ENCODE measurements at regions not wholly inside any gene's neighbourhood (a gene's known extent, or its start where the extent isn't known, plus 50 kb on each side); places are given as distances from the start of the nearest gene placed in this dataset.

DNA sequence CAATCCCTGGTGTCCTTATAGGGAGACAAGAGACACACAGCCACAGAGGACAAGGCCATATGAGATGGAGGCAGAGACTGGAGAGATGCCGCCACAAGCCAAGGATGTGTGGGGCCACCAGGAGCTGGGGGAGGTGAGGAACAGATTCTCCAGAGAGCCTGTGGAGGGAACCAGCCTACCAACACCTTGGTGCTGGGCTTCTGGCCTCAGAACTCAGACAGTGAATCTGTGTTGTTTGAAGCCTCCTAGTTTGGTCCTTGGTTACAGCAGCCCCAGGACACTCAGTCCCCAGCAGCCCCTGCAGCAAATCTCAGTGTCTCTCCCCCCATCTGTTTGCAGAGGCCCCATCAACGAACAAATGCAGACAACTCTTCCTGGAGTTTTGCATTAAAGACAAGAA is 73.2 kb upstream of the BHLHE23 start:
- H3K4me3 ChIP-seq, result no peak overlapping the region
- H3K27ac ChIP-seq, result no peak overlapping the region

DNA sequence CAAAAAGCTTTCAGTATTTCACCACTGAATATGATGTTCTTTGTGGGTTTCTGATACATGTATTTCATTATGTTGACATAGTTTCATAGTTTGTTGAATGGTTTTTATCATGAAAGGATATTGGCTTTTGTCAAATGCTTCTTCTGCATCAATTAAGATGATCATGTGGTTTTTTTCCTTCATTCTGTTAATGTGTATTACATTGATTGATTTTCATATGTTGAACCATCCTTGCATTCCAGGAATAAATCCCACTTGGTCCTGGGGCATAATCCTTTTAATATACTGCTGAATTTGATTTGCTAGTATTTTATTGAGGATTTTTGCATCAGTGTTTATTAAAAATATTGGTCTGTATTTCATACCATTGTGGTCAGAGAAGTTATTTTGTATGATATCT is 70.9 kb upstream of the BHLHE23 start:
- no peak overlapping the region for H3K27ac ChIP-seq
- H3K4me3 ChIP-seq, result no peak overlapping the region

DNA sequence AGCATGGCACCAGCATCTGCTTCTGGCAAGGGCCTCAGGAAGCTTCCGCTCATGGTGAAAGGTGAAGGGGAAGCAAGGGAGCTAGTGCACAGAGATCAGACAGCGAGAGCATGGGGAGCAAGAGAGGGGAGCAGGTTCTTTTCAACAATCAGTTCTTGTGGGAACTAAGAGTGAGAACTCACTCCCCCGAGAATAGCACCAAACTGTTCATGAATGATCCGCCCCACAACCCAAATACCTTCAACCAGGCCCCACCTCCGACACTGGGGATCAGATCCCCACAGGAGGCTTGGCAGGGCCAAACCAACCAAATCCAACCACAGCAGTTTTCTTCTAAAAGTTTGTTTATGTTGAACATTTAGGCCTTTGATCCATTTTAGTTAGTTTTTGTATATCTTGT is 69.7 kb upstream of the BHLHE23 start:
- Histone ChIP-seq H3K27ac (no peak overlapping the region), H3K4me3 (no peak overlapping the region)

DNA sequence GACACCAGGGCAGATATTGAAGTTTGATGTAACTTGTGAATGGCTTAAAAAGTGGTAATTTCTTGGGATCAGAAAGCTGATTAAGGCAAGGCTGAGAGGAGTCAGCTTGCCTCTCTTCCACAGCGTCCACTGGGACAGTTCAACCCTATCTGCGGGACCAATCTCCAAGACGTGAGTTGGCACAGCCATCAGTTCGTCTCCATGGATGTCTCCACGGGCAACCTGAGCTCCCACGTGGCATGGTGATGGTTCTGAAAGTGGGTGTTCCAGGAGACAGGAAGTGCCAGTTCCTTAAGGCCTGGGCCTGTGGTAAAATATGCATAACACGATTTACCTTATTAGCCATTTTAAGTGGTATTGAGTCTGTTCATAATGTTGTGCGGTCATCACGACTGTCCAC is 67.9 kb upstream of the BHLHE23 start:
- Histone ChIP-seq H3K4me3 (no peak overlapping the region), H3K27ac (no peak overlapping the region)

DNA sequence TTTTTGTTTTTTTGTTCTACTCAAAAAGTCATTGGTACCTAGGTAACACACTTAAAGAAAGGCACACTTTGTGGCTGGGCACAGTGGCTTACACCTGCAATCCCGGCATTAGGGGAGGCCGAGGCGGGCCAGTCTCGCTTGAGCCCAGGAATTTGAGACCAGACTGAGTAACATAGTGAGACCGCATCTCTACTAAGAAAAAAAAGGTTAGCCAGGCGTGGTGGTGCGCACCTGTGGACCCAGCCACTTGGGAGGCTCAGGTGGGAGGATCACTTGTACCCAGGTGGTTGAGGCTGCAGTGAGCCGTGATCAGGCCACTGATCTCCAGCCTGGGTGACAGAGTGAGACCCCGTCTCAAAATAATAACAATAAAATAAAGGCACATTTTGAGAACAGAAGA is 67.4 kb upstream of the BHLHE23 start:
- H3K4me3 ChIP-seq, result no peak overlapping the region
- no peak overlapping the region for H3K27ac ChIP-seq

DNA sequence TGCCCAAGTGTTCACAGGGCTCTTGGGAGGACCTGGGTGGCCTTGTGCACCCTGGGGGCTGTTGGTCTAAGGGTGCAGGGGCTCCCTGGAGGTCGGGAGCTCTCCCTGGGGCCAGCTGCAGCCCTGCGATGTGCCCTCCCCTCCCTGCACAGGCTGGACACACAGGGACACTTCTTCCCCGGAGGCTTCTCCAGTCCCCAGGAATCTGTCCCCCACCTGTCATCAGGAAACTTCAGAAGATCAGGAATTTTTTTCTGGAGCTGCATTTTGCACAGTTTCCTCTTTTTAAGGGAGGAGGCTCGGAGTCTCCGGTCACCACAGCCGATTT is 66.9 kb upstream of the BHLHE23 start:
- Histone ChIP-seq H3K27ac (no peak overlapping the region), H3K4me3 (no peak overlapping the region)

DNA sequence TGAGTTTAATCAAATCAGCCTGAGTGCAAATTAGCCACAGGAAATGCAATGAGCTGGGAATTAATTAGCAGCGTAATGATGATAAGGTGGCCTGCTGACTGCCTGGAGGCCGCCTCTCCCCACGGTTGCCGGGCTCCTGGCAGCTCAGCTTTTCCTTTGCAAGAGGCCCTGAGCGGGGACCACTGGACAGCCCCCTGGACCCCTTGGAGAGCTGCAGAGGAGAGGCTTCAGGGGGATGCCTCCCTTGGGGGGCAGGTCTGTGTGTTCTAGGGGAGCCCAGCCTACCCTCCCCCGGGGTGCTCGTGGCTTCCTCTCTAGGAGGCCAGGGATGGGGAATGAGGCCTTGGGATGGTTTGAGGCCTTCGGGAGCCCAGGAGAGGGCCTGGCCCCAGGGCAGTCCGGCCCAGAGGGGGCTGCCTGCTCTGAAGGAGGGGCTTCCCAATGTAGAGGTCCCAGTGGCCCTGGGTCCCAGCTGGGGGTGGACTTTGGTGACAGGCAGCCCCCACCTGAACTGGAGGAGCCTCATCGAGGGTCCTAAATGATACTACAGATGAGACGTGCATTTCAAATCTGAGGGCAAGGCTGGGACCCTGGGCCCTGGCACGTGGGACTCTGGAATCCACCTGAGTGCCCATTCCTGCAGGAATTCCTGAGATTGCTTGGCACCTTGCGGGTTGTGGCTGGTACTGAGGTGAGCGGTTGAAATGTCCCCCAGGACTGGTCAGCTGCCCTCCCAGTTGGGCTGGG is 66.4 kb upstream of the BHLHE23 start:
- H3K27ac ChIP-seq, result no peak overlapping the region
- no peak overlapping the region for H3K4me3 ChIP-seq

DNA sequence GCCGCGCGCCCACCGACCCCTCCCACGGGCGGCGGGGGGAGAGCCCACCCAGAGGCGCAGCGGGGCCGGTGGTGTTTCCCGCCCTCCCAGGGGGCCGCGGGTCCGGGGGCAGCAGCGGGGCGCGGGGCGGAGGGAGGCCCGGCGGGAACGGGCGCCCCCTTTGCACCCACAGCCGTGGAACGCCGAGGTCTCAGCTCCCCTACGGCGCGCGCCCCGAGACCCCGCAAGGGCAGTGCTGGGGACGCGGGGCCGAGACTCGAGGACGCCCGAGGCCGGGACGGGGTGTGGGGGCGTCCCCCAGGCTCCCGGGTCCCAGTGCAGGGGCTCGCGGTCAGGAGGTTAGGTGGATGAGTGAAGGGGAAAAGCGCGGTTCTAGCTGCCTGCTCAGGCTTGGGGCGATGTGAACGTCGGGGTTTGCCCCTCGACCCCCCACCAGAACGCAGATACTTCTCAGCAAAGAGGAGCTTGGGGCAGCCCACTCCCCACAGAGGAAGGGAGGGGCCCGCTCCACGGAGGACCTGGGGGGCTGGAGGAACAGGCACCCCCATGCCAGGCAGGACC is 65.5 kb upstream of the BHLHE23 start:
- Histone ChIP-seq H3K4me3 (no peak overlapping the region), H3K27ac (no peak overlapping the region)

DNA sequence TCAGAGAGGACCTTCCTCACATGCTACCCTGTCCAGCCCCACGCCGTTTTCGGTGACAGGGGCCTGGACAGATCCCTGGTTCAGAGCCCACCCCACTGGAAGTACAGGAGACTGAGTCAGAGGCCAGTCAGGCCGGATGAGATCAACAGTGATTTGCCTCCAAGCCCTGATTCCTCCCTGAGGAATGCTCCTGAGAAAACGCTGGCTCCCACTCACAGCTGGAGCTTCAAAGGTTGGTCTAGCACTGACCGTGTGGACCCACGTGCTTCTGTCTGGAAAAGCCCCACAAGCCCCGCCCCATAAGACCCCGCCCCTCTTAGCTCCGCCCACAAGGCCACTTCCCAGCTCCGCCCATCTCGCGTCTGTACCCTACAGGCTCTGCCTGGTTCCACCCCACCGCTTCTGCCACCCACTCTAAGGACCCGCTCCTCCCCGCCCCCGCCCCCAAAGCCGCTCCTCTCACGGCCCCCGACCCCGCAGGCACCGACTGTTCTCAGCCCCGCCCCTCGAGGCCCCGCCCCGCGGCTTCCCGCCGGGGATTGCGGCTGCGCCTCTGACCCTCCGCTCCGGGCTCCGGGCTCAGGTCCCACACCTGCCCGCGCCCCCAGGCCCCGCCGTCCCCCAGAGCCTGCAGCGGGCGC is 64.9 kb upstream of the BHLHE23 start:
- no peak overlapping the region for H3K27ac ChIP-seq
- no peak overlapping the region for H3K4me3 ChIP-seq

DNA sequence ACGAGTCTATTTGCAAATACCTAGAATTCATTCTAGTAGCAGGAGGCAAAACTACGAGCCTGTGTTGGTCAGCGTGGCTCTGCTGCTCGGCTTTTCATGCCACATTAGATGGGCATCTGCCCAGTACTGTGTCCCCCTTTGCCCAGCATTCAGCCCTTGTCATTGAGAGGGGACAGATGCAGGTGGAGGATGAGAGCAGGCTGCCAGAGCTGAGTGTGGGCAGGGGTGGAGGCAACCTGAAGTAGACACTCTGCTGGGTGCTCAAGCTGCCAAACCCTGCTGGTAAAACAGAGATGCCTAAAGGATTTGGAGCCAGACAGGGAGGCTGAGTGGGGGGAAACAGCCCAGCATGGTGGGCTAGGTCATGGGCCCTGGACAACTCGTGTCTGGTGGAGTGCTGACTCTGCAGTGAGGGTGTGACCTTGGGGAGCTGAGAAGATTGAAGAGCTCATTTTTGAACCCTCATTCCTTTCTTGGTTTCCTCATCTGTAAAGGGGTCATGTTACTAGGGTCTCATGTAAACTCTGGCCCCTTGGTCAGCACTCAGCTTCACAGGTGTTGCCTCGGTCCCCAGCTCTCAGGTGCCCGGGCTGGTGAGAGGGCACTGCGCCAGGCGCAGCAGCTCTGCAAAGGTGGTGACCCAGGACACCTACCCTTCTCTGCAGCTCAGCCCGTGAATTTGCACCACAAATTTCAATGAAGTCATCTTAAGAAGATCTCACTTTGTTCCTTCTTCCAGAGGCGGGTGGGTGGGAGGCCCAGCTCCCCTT is 64.2 kb upstream of the BHLHE23 start:
- no peak overlapping the region for H3K4me3 ChIP-seq
- no peak overlapping the region for H3K27ac ChIP-seq

DNA sequence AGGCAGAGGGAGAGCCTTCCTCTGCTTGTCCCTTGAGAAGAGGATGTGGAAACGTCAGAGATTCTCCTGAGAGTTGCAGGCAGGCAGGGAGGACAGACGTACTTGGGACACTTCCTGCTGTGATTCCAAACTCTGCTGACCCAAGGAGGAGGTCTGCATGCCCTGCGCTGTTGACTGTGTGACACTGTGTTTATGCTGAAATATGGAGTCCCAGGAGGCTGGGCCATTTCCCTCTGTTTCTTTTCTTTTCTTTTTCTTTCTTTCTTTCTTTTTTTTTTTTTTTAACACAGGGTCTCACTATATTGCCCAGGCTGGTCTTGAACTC is 63.5 kb upstream of the BHLHE23 start:
- H3K4me3 ChIP-seq, result no peak overlapping the region
- no peak overlapping the region for H3K27ac ChIP-seq

DNA sequence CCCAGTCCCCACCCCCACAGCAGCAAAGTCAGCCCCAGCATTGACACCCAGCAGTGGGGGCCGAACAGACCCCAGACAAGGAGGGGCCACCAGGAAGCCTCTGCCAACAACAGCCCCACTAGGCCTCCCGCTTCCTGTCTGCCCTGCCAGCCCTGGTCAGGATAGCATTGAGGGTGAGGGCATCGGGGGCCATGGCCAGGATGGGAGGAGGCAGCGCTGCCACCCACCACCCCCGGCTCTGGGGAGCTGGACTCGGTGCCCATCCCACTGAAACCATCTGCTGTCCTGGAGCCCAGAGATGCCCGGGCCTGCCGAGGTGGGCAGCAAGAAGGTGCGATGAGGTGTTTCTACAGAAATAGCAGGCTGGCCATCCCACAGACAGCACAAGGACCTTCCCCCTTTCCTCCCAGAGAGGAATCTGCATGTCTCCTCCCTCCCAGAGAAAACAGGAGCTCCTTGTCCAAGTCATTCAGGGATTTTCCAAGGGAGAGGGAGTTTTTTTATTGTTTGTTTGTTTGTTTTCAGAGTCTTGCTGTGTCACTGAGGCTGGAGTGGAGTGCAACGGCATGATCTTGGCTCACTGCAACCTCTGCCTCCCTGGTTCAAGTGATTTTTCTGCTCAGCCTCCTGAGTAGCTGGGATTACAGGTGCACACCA is 62.1 kb upstream of the BHLHE23 start:
- no peak overlapping the region for H3K27ac ChIP-seq

DNA sequence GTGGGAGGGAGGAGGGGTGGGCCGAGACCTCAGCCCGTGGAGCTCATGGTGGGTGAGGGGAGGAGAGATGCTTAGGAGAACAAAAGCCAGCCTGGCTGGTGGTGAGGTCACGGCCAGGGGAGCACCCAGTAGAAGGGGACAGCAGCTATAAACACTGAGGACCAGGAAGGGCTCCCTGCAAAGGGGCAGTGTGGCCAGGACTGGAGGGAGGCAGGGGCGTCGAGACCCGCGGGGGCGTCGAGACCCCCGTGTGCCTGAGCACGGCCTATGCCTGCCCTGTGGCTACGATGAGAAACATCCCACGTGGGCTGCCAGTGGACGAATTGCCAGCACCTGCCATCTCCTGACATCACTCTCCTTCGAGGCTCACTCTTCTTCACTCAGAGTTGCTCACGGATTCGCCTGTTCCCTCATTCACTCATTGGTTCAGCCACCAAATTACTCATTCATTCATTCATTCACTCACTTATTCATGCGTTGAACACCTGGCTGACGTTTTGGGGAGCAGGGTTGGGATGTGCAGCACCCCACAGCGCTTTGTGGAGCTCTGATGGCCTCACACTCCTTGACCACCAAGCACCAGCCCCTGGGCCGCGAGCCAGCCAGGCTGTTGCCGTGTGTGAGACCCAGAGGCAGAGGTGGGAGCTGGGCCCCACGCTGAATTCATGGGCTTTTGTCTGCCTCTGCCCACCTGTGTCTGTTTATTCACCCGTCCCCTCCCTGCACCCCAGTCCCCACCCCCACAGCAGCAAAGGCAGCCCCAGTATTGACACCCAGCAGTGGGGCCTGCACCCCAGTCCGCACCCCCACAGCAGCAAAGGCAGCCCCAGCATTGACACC is 61.2 kb upstream of the BHLHE23 start:
- Histone ChIP-seq H3K27ac (no peak overlapping the region), H3K4me3 (no peak overlapping the region)

More for the DNA sequence above, 62.1 kb upstream of the BHLHE23 start:
- H3K4me3 ChIP-seq, result no peak overlapping the region

DNA sequence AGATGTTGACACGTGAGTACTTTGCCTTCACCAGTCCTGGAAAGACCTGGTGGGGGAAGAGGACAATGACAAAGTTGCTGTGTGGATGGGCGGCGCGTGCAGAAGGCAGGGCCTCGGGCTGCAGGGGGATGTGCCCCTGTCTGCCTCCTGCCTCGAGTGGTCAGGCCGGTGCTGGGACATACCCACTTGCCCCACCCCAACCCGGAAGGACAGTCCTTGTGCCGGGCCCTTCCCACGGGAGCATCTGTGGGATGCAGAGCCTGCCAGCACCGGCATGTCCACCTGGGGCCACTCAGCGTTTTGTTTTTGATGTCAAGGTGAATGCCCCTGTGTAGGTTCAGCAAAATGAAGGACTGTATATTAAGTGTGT is 60.5 kb upstream of the BHLHE23 start:
- Histone ChIP-seq H3K4me3 (no peak overlapping the region), H3K27ac (no peak overlapping the region)

DNA sequence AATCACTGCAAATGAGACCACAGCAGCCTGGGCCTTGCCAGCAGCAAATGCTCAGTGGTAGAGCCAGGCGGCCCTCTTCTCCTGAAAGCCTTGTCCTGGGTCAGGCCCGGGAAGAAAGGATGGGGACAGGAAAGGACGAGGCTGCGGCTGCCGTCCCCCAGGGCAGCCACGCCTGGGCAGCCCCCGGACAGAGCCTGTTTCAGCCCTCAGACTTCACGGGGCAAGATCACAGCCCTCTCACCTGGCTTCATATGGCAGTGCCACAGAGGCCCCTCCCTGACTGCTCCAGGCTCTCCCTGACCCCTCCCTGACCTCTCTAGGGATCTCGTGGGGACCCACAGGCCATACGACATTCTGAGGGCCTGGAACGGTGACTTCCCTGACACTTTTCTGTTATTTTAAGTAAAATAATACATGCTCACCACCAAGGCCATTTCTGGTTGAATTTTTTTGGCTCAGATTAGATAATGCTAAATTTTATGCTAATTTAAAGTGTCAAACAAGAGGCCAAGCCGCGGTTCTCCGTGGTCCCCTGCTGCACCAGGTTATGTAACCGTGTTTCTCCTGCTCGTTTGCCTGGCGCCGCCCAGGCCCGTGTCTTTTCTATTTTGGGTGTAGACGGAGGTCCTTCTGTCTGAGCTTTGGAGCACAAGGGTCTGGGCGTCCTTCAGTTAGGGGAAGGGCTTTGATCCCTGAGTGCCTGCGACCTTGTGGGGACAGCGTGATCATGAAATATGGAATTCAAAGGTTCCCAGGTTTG is 59.9 kb upstream of the BHLHE23 start:
- no peak overlapping the region for H3K27ac ChIP-seq
- no peak overlapping the region for H3K4me3 ChIP-seq

DNA sequence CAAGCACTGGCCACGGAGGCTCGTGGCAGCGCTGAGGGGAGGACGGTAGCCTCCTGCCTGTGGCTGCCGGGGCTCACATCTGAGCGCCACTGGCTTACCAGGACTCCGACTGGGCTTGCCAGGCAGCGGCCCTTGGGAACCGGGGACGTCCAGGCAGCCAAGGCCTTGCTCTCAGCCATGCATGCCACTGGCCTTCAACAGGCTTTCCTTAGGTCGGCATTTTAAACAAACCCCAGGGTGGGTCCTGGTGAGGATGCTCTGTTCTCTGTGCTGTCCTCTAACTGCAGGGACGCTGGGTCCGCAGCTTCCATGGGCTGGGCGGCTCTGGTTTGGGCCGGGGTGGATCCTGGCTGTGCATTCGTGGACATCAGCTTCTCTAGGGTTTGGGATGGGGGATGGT is 59.1 kb upstream of the BHLHE23 start:
- no peak overlapping the region for H3K27ac ChIP-seq
- no peak overlapping the region for H3K4me3 ChIP-seq

DNA sequence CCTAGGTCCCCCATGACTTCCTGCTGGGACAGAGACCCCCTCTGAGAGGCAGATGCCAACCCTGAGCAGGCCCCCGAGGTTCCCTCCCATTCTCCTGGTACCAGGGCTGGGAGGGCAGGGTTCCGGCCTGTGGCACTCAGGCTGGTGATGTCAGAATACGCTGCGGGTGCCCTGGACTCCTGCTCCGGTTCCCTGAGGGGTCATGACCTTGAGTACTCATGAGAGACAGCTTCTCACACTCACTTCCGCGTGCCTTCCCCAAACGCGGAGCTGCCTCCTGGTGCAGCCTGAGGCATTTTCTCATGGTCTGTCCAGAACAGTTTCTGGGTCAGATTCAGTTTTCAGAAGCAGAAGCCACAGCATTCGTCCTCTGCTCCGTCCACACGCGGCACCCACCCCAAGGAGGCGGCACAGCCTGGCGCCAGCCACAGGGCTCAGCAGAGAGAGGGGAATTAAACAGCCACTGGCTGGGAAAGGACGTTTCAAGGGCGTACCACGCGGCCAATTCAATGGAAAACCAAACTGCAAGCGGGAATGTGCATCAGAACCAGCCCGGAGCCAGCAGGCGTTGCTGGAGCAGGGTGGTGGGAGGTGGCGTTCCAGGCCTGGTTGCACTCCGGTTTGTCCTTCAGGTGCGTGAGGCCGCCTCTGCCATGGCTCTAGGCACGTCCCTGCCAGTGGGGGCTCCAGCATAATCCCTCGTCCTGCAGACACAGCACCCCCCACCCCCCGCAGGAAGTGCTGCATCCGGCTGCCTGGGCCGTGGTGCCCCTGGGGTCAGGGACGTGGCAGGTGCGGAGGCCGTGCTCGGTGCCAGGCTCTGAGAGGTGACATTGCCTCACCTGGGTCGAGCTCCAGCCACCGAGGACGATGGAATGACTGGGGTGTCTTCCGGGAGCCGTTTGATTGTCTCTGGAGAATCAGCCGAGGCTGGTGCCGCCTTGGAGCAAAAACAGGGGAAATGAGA is 58.3 kb upstream of the BHLHE23 start:
- H3K4me3 ChIP-seq, result no peak overlapping the region

DNA sequence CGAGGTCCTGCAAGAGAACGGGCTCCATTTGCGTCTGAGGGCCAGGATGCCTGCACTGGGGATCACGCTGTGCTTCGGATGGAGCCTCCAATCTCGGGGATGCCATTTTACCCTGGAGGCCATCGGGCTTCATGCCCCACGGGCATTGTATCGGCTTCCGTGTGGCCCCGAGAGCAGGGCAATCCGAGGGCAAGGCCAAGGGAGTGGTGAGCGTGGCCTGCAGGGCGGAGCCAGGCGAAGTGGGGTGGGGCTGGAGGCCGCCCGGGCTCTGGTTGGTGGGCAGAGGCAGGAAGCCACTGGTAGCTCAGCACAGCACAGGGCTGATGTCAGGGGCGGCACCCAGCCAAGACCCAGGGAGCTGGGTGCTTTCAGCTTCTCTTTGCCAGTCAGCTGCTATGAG is 57.5 kb upstream of the BHLHE23 start:
- no peak overlapping the region for H3K4me3 ChIP-seq
- no peak overlapping the region for H3K27ac ChIP-seq

More for the DNA sequence above, 58.3 kb upstream of the BHLHE23 start:
- no peak overlapping the region for H3K27ac ChIP-seq

Measured in skin epidermis (tissue), 12 donors.